Fibroblast of lung (primary cell): ENCODE measurements at regions not wholly inside any gene's neighbourhood (a gene's known extent, or its start where the extent isn't known, plus 50 kb on each side); places are given as distances from the start of the nearest gene placed in this dataset.

Source experiments
- DNase-seq, 2 donors: peaks; one replicate each; pipeline versions ENCODE4 v3.0.0 to v3.0.0-alpha.2; 2010; ENCODE audit warnings: low read depth in 2 of 2
- H2AFZ ChIP-seq: 2 replicates; pipeline ENCODE4 v1.5.1; 2012; ENCODE audit warnings: low read length, control low read depth, inconsistent platforms
- H3K27ac ChIP-seq: 2 replicates; pipeline ENCODE4 v1.5.1; 2011; ENCODE audit warnings: low read length, control low read depth; ENCODE audit not compliant: insufficient read depth
- H3K27me3 ChIP-seq: 2 replicates; pipeline ENCODE4 v1.5.1; 2011; ENCODE audit warnings: mild to moderate bottlenecking, low read length; ENCODE audit not compliant: control insufficient read depth, insufficient read depth
- H3K36me3 ChIP-seq: 2 replicates; pipeline ENCODE4 v1.5.1; 2011; ENCODE audit warnings: low read length; ENCODE audit not compliant: control insufficient read depth, insufficient read depth
- H3K4me1 ChIP-seq: 2 replicates; pipeline ENCODE4 v1.5.1; 2011; ENCODE audit warnings: low read length; ENCODE audit not compliant: control insufficient read depth, insufficient read depth; ENCODE audit errors: extremely low read depth
- H3K4me2 ChIP-seq: 2 replicates; pipeline ENCODE4 v1.5.1; 2011; ENCODE audit warnings: low read length, control low read depth; ENCODE audit not compliant: insufficient read depth; ENCODE audit errors: extremely low read depth
- H3K4me3 ChIP-seq, 4 experiments: fragments of 200-600 bp in 1 of 4; sonication (generic) in 1 of 4; replicated peaks in 1 of 4; 2 replicates each; pipeline ENCODE4 v1.5.1; 2011 to 2016; ENCODE audit warnings: low read length in 4 of 4, low read depth in 3 of 4, mild to moderate bottlenecking in 3 of 4, control low read depth in 2 of 4, inconsistent platforms in 1 of 4, mixed read lengths in 1 of 4; ENCODE audit not compliant: insufficient read depth in 1 of 4; ENCODE audit errors: control extremely low read depth in 1 of 4
- H3K79me2 ChIP-seq: 2 replicates; pipeline ENCODE4 v1.5.1; 2012; ENCODE audit warnings: mild to moderate bottlenecking, low read length, inconsistent platforms; ENCODE audit not compliant: control insufficient read depth, insufficient read depth
- H3K9ac ChIP-seq: 2 replicates; pipeline ENCODE4 v1.5.1; 2011; ENCODE audit warnings: mild to moderate bottlenecking, low read length, control low read depth; ENCODE audit not compliant: insufficient read depth
- H3K9me3 ChIP-seq: 2 replicates; pipeline ENCODE4 v1.5.1; 2012; ENCODE audit warnings: low read depth, low read length; ENCODE audit not compliant: control insufficient read depth, insufficient read depth
- H4K20me1 ChIP-seq: 2 replicates; pipeline ENCODE4 v1.5.1; 2011; ENCODE audit warnings: low read length; ENCODE audit not compliant: control insufficient read depth, insufficient read depth; ENCODE audit errors: extremely low read depth
- CTCF ChIP-seq, 2 donors: IDR thresholded peaks in 1 of 2; conservative IDR thresholded peaks in 1 of 2; 1 replicate in 1 of 2; 2 replicates in 1 of 2; pipeline ENCODE4 v1.5.1; 2011 to 2012; ENCODE audit warnings: low read length in 2 of 2, control low read depth in 1 of 2, inconsistent platforms in 1 of 2, low read depth in 1 of 2, mild to moderate bottlenecking in 1 of 2
- EZH2 ChIP-seq: IDR thresholded peaks from 2 replicates; pipeline ENCODE4 v1.5.1; 2012; ENCODE audit warnings: low read length, control low read depth, mild to moderate bottlenecking; ENCODE audit errors: missing control alignments

GRCh38 chr18:7383002-7383980, 152.4 kb downstream of the LRRC30 start:
- H2AFZ ChIP-seq, result no peak overlapping the region
- no peak overlapping the region for H3K27ac ChIP-seq
- TF ChIP-seq CTCF (conservative IDR thresholded peaks at IDR 0.05 in 1 of 2, IDR thresholded peaks at IDR 0.05 in 1 of 2; ENCODE audit: low read depth in 1 of 2, low read length in 2 of 2) (no peak), EZH2 (no peak)
- H3K4me3 ChIP-seq, result no peak overlapping the region
- no peaks in the 10 kb centered on the region for H3K36me3 ChIP-seq
- no peak overlapping the region for H3K4me2 ChIP-seq
- H3K79me2 ChIP-seq, result no peaks in the 10 kb centered on the region
- H3K9me3 ChIP-seq, result no peaks in the 10 kb centered on the region
- no peak overlapping the region for H3K9ac ChIP-seq
- no peaks in the 10 kb centered on the region for H3K27me3 ChIP-seq
- no peaks in the 10 kb centered on the region for H3K4me1 ChIP-seq
- H4K20me1 ChIP-seq, result no peaks in the 10 kb centered on the region
- DNase-seq, result no peak

GRCh38 chr18:7388741-7389140, 157.9 kb downstream of the LRRC30 start:
- H3K4me2 ChIP-seq, result no peak overlapping the region
- no peaks in the 10 kb centered on the region for H3K9me3 ChIP-seq
- DNase-seq, result no peak
- no peaks in the 10 kb centered on the region for H3K27me3 ChIP-seq
- H3K27ac ChIP-seq, result no peak overlapping the region
- H3K4me3 ChIP-seq, result no peak overlapping the region
- no peak overlapping the region for H2AFZ ChIP-seq
- no peaks in the 10 kb centered on the region for H3K36me3 ChIP-seq
- no peaks in the 10 kb centered on the region for H3K79me2 ChIP-seq
- no peaks in the 10 kb centered on the region for H3K4me1 ChIP-seq
- H4K20me1 ChIP-seq, result no peaks in the 10 kb centered on the region
- no peak overlapping the region for H3K9ac ChIP-seq
- TF ChIP-seq EZH2, result no peak
- no peak for TF ChIP-seq CTCF (conservative IDR thresholded peaks at IDR 0.05 in 1 of 2, IDR thresholded peaks at IDR 0.05 in 1 of 2; ENCODE audit: low read depth in 1 of 2, low read length in 2 of 2)

GRCh38 chr18:7390731-7391492, 160.0 kb downstream of the LRRC30 start:
- H3K27me3 ChIP-seq, result no peaks in the 10 kb centered on the region
- no peaks in the 10 kb centered on the region for H4K20me1 ChIP-seq
- no peak overlapping the region for H2AFZ ChIP-seq
- H3K4me1 ChIP-seq, result no peaks in the 10 kb centered on the region
- H3K9me3 ChIP-seq, result no peaks in the 10 kb centered on the region
- H3K27ac ChIP-seq, result no peak overlapping the region
- H3K4me3 ChIP-seq, result no peak overlapping the region
- H3K36me3 ChIP-seq, result no peaks in the 10 kb centered on the region
- H3K79me2 ChIP-seq, result no peaks in the 10 kb centered on the region
- H3K9ac ChIP-seq, result no peak overlapping the region
- H3K4me2 ChIP-seq, result no peak overlapping the region
- DNase-seq, result no peak
- TF ChIP-seq EZH2 (no peak), CTCF (conservative IDR thresholded peaks at IDR 0.05 in 1 of 2, IDR thresholded peaks at IDR 0.05 in 1 of 2; ENCODE audit: low read depth in 1 of 2, low read length in 2 of 2) (no peak)
